ENCODE measurements at regions not wholly inside any gene's neighbourhood (a gene's known extent, or its start where the extent isn't known, plus 50 kb on each side); places are given as distances from the start of the nearest gene placed in this dataset.

- TF ChIP-seq POLR2A (IDR thresholded peaks at IDR 0.05) (no peak), CTCF (IDR thresholded peaks at IDR 0.05 in 4 of 5, conservative IDR thresholded peaks at IDR 0.05 in 1 of 5) (no peak)
These were observed 67.5 kb upstream of the MEOX2 start for GRCh38 chr7:15753887-15754579.
